NCI-H1417 (cell line): ENCODE measurements at regions not wholly inside any gene's neighbourhood (a gene's known extent, or its start where the extent isn't known, plus 50 kb on each side); places are given as distances from the start of the nearest gene placed in this dataset.
"Not testable (repeated sequence)": the region's sequence is repeated elsewhere in the genome, so short reads cannot be mapped to it uniquely, and the experiment has no call there.

Experiments used
- DNase-seq, 3 experiments: peaks; one replicate each; lab custom pipeline; 2025; lab: John Stamatoyannopoulos, UW

- no peak for DNase-seq
Measured at GRCh38 chrX:465418-466215, 78.9 kb upstream of the PPP2R3B start.

GRCh38 chrX:466836-467235 lies 80.1 kb upstream of the PPP2R3B start:
- not testable (repeated sequence) for DNase-seq

GRCh38 chrX:467686-468085 lies 81.0 kb upstream of the PPP2R3B start:
- not testable (repeated sequence) for DNase-seq

- DNase-seq, result no peak
Measured at GRCh38 chrX:468979-469378, 82.3 kb upstream of the PPP2R3B start.

GRCh38 chrX:470686-471085 lies 84.0 kb upstream of the PPP2R3B start:
- DNase-seq, result no peak

GRCh38 chrX:471281-471680 lies 84.6 kb upstream of the PPP2R3B start:
- no peak for DNase-seq

- DNase-seq, result not testable (repeated sequence)
Measured at GRCh38 chrX:472275-472674, 85.6 kb upstream of the PPP2R3B start.

GRCh38 chrX:475926-476723 lies 89.4 kb upstream of the PPP2R3B start:
- DNase-seq, result no peak

GRCh38 chrX:476724-477075 lies 90.0 kb upstream of the PPP2R3B start:
- DNase-seq, result no peak

- no peak for DNase-seq
Measured at GRCh38 chrX:477441-478012, 90.8 kb upstream of the PPP2R3B start.

- DNase-seq, result no peak
Measured at GRCh38 chrX:479273-479981, 92.7 kb upstream of the PPP2R3B start.

GRCh38 chrX:480861-481417 lies 94.2 kb upstream of the PPP2R3B start:
- DNase-seq, result no peak

- no peak for DNase-seq
Measured at GRCh38 chrX:482192-482701, 95.5 kb upstream of the PPP2R3B start.

GRCh38 chrX:482702-483203 lies 96.0 kb upstream of the PPP2R3B start:
- DNase-seq, result no peak

- DNase-seq, result no peak
Measured at GRCh38 chrX:485368-485767, 98.7 kb upstream of the PPP2R3B start.

GRCh38 chrX:486325-486724 lies 99.6 kb upstream of the PPP2R3B start:
- no peak for DNase-seq

GRCh38 chrX:487836-488235 lies 101.1 kb upstream of the PPP2R3B start:
- DNase-seq, result no peak

GRCh38 chrX:489820-490219 lies 103.1 kb upstream of the PPP2R3B start:
- no peak for DNase-seq

GRCh38 chrX:497186-498014 lies 110.7 kb upstream of the PPP2R3B start:
- no peak for DNase-seq

- not testable (repeated sequence) for DNase-seq
Measured at GRCh38 chrX:498901-499300, 112.2 kb upstream of the PPP2R3B start.

- DNase-seq, result no peak
Measured at GRCh38 chrX:499870-500364, 113.2 kb upstream of the PPP2R3B start.
